ENCODE measurements at regions not wholly inside any gene's neighbourhood (a gene's known extent, or its start where the extent isn't known, plus 50 kb on each side); places are given as distances from the start of the nearest gene placed in this dataset.

GRCh38 chr12:66859751-66860440 lies 181.0 kb upstream of the GRIP1 start:
- DNase-seq, result no peak

GRCh38 chr12:66860752-66861750 lies 182.2 kb upstream of the GRIP1 start:
- DNase-seq, result peak; percentile 58

GRCh38 chr12:66862356-66862985 lies 183.6 kb upstream of the GRIP1 start:
- no peak for DNase-seq

DNA sequence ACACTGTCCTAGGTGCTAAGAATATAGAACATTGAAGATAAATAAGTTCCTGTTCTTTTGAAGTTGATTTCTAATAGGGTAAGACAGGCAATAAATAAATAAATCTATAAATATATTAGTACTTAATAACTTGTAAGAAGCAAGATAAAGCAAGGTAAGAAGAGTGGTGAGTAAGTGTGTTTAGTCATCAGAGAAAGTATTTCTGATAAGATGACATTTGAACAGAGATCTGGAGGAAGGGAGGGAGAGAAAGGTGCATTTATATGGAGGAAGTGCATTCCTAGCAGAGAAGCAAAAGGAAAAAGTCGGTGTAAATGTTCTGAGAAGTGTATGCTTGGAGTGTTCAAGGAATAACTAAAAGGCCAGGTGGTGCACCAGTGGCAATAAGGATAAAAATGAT lies 184.4 kb upstream of the GRIP1 start:
- no peak for DNase-seq

DNA sequence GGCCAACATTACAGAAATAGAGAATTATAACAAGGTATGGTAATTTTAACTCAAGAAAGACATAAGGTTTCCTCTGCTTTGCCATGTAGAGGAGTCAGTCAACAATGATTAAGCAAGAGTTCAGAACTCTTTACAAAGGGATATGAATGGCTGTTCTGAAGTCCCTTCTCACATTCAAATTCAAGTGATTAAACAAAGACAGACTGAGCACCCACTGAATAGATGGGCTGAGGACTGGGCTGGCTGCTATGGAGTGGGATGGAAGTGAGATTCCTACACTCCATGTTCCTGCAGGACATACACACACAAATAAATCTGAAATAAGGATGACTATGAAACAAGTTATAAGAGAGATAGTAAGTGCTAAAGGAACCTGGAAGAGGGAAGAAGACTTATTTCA lies 199.0 kb upstream of the GRIP1 start:
- DNase-seq, result no peak

- DNase-seq, result no peak
Observed at GRCh38 chr12:66879409-66879808, 200.5 kb upstream of the GRIP1 start.

- no peak for DNase-seq
Observed at GRCh38 chr12:66881386-66881785, 202.5 kb upstream of the GRIP1 start.

- DNase-seq, result no peak
Observed at GRCh38 chr12:66884091-66884490, 205.2 kb upstream of the GRIP1 start.

- DNase-seq, result no peak
Observed at GRCh38 chr12:66885115-66885875, 206.4 kb upstream of the GRIP1 start.

DNA sequence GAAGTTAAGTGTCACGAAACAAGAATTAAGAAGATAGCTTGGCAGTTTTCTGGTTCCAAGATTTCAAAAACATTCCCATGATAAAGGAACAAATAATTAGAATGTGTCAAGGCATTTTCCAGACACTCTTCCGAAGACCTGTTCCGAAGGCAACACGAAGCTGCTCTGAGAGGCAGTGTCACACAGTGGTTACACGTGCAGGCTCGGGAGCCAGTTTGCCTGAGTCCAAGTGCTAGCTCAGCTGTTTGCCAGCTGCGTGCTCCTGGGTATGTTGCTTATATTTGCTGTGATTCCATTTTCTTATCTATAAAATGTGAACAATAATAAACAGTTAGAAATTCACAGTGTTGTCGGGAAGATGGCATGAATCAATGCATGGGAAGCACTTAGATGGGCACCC lies 217.9 kb upstream of the GRIP1 start:
- DNase-seq, result no peak

- DNase-seq, result no peak
Observed at GRCh38 chr12:66898700-66899469, 220.0 kb upstream of the GRIP1 start.

- no peak for DNase-seq
Observed at GRCh38 chr12:66899588-66899987, 220.7 kb upstream of the GRIP1 start.

- DNase-seq, result no peak
Observed at GRCh38 chr12:66900616-66901015, 221.7 kb upstream of the GRIP1 start.

GRCh38 chr12:66901138-66901932 lies 222.5 kb upstream of the GRIP1 start:
- peak; percentile 60 for DNase-seq

DNA sequence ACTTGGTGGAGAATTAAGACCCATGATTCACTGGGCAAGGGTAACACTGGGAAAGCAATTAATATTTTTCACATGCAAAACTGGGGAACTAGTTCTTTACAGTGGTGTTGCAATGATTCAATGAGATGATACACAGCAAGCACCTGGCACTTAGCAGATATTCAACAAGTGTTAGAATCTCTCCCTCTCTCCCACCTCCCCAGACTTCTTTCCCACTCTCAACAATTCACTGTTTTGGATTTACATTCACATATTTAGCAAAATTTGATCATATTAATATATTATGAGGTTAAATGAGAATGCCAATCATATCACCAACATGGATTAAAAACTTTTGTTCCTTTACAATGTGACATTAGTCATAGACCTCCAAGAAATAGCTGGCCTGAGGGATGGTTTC lies 223.1 kb upstream of the GRIP1 start:
- DNase-seq, result no peak

DNA sequence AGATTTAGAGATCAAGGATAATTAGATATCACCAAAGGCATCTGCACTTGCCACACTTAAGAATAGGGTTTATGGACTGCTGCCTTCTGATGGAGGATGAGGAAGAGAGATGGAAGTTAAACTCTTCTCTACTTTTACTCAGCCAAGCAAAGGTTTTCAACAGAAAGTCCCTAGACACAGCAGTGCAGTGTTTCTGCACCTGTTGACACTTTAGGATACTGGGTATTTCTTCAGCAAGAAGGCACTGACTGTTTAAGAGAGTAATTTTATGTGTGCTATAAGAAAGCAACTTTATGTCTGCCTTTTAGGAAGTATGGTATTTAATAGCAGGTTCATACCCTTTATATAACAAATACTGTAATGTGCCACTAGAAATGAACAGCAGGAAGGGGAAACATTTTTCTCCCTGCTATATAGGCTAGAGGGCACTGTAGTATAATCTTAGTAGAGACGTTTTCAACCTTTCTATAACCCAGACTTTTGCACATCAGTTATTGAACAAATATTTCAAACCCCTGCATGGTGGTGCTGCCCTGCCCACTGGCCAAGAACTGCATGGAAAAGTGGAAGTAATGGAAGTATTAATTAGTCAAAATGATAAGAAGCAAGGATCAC lies 225.0 kb upstream of the GRIP1 start:
- no peak for DNase-seq

DNA sequence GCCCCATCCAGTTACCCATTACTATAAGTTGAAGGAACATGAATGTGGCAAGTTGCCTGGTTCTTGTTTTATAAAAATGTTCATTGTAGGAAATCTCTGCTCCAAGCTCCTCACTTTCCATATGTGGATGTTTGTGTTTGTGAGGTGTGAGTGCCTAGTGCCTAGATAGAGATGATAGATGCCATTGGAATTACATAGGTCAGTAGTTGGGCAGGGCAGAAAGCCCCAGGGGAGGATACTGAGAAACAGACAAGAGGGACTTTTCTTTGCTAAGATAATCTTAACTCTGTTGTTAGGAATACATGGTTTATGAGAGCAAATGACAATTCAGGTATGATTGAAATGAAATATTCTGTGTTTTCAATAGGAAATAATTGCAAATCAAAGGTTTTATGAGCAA lies 226.3 kb upstream of the GRIP1 start:
- DNase-seq, result no peak

DNA sequence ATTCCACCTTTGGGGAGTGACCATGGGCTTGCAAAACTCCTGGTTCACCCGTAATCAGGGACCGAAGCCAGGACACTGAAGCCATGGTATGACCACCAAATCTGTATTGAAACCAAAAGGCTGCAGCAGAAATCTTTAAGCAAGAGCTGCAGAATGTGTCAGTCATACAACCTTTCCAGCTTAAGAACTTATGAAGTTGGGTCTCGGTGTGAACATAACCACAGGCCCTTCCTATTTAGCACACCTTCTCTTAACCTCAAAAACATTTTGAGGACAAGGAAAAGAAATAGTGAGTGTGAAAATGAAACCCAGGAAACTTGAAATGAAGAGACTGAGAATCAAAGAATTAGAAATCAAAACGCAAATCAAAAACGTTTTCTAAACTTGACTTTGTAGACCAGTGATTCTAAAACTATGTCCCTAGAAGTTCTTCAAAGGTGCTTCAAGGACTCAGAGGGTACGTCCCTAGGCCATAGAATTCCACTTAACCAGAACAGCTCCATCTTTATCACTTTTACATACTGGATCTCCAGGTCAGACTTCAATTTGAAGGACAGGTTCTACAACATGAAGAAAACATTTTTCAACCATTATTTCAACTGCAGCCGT lies 231.6 kb upstream of the GRIP1 start:
- no peak for DNase-seq

GRCh38 chr12:66915306-66915904 lies 236.5 kb upstream of the GRIP1 start:
- DNase-seq, result no peak

DNA sequence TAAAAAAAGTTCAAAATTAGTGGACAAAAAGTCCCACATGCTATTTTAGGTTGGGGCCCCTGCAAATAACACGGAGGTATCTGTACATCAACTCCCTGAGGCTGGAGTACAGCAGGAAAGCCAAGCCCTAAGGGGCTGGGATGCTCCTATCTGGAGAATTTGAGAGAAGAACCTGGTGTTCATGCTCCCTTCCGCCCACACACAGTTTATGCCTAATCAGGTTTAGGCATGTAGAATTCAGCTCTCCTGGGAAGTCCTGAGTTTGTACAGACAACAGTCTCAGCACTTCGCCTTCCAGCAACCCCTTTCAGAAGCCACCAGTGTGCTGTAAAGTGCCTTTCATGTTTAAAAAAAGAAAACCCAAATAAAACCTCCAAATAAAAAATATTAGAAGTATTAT lies 237.3 kb upstream of the GRIP1 start:
- no peak for DNase-seq
